Immature natural killer cell (primary cell): ENCODE measurements at regions not wholly inside any gene's neighbourhood (a gene's known extent, or its start where the extent isn't known, plus 50 kb on each side); places are given as distances from the start of the nearest gene placed in this dataset.

Source experiments
- DNase-seq, 3 donors: peaks; one replicate each; pipeline ENCODE4 v3.0.0; 2022; ENCODE audit warnings: mixed read lengths in 1 of 3
- H3K27ac Mint-ChIP-seq, 6 donors: one replicate each; pipeline ENCODE4 v1.8.0; 2020; ENCODE audit warnings: mixed read lengths in 6 of 6, mild to moderate bottlenecking in 5 of 6, inconsistent platforms in 4 of 6, moderate library complexity in 3 of 6
- H3K27me3 Mint-ChIP-seq, 3 donors: one replicate each; pipeline ENCODE4 v1.8.0; 2020 to 2021; ENCODE audit warnings: low read depth in 3 of 3, mild to moderate bottlenecking in 3 of 3, mixed read lengths in 3 of 3, moderate library complexity in 3 of 3, inconsistent platforms in 1 of 3
- H3K36me3 Mint-ChIP-seq, 3 donors: one replicate each; pipeline ENCODE4 v1.8.0; 2020; ENCODE audit warnings: mixed read lengths in 3 of 3, inconsistent platforms in 2 of 3, mild to moderate bottlenecking in 2 of 3
- H3K4me1 Mint-ChIP-seq, 2 donors: one replicate each; pipeline ENCODE4 v1.8.0; 2020; ENCODE audit warnings: inconsistent platforms in 2 of 2, mild to moderate bottlenecking in 2 of 2, mixed read lengths in 2 of 2, moderate library complexity in 1 of 2
- H3K4me3 Mint-ChIP-seq, 5 donors: one replicate each; pipeline ENCODE4 v1.8.0; 2020; ENCODE audit warnings: mild to moderate bottlenecking in 5 of 5, mixed read lengths in 5 of 5, inconsistent platforms in 3 of 5, moderate library complexity in 3 of 5
- H3K9me3 Mint-ChIP-seq, 6 donors: one replicate each; pipeline ENCODE4 v1.8.0; 2020; ENCODE audit warnings: mild to moderate bottlenecking in 6 of 6, mixed read lengths in 6 of 6, inconsistent platforms in 4 of 6, moderate library complexity in 3 of 6

- H3K27me3 Mint-ChIP-seq, result peaks cover 0 to 5% (median 2%) of the 10 kb centered on the region in 3 donors
- H3K4me3 Mint-ChIP-seq, result no peak overlapping the region
- no peak for DNase-seq
- H3K9me3 Mint-ChIP-seq, result peaks cover 0 to 16% (median 7%) of the 10 kb centered on the region in 6 donors
- H3K27ac Mint-ChIP-seq, result no peak overlapping the region
- no peaks in the 10 kb centered on the region for H3K4me1 Mint-ChIP-seq
- no peaks in the 10 kb centered on the region for H3K36me3 Mint-ChIP-seq
Measured at GRCh38 chr20:7301807-7302206, 534.3 kb downstream of the BMP2 start.

- peaks cover 0 to 5% (median 3%) of the 10 kb centered on the region in 3 donors for H3K27me3 Mint-ChIP-seq
- H3K9me3 Mint-ChIP-seq, result peaks cover 0 to 16% (median 8%) of the 10 kb centered on the region in 6 donors
- no peak for DNase-seq
- H3K27ac Mint-ChIP-seq, result no peak overlapping the region
- no peaks in the 10 kb centered on the region for H3K4me1 Mint-ChIP-seq
- H3K4me3 Mint-ChIP-seq, result no peak overlapping the region
- H3K36me3 Mint-ChIP-seq, result no peaks in the 10 kb centered on the region
Measured at GRCh38 chr20:7302250-7302649, 534.8 kb downstream of the BMP2 start.

- Mint-ChIP-seq H3K4me3 (no peak overlapping the region), H3K27me3 (peaks cover 0 to 4% (median 4%) of the 10 kb centered on the region in 3 donors), H3K9me3 (peaks cover 0 to 12% (median 5%) of the 10 kb centered on the region in 6 donors), H3K36me3 (no peaks in the 10 kb centered on the region), H3K27ac (no peak overlapping the region), H3K4me1 (no peaks in the 10 kb centered on the region)
- no peak for DNase-seq
Measured at GRCh38 chr20:7305976-7306375, 538.5 kb downstream of the BMP2 start.

- Mint-ChIP-seq H3K36me3 (no peaks in the 10 kb centered on the region), H3K9me3 (peaks cover 0 to 7% (median 1%) of the 10 kb centered on the region in 6 donors), H3K27ac (no peak overlapping the region), H3K4me3 (no peak overlapping the region), H3K27me3 (peaks cover 0 to 4% (median 0%) of the 10 kb centered on the region in 3 donors), H3K4me1 (no peaks in the 10 kb centered on the region)
- no peak for DNase-seq
Measured at GRCh38 chr20:7308163-7308562, 540.7 kb downstream of the BMP2 start.

- H3K36me3 Mint-ChIP-seq, result no peaks in the 10 kb centered on the region
- peaks cover 0 to 2% (median 0%) of the 10 kb centered on the region in 3 donors for H3K27me3 Mint-ChIP-seq
- H3K9me3 Mint-ChIP-seq, result peaks cover 0 to 24% (median 4%) of the 10 kb centered on the region in 6 donors
- H3K4me1 Mint-ChIP-seq, result no peaks in the 10 kb centered on the region
- no peak for DNase-seq
- no peak overlapping the region for H3K27ac Mint-ChIP-seq
- H3K4me3 Mint-ChIP-seq, result no peak overlapping the region
Measured at GRCh38 chr20:7313047-7313446, 545.6 kb downstream of the BMP2 start.

GRCh38 chr20:7323957-7324356 lies 556.5 kb downstream of the BMP2 start:
- H3K4me3 Mint-ChIP-seq, result no peak overlapping the region
- H3K4me1 Mint-ChIP-seq, result no peaks in the 10 kb centered on the region
- no peak overlapping the region for H3K27ac Mint-ChIP-seq
- H3K36me3 Mint-ChIP-seq, result no peaks in the 10 kb centered on the region
- H3K9me3 Mint-ChIP-seq, result peaks cover 0 to 27% (median 9%) of the 10 kb centered on the region in 6 donors
- peaks cover 0 to 2% (median 0%) of the 10 kb centered on the region in 3 donors for H3K27me3 Mint-ChIP-seq
- no peak for DNase-seq

GRCh38 chr20:7327810-7328209 lies 560.3 kb downstream of the BMP2 start:
- Mint-ChIP-seq H3K4me3 (no peak overlapping the region), H3K27ac (no peak overlapping the region), H3K36me3 (no peaks in the 10 kb centered on the region), H3K27me3 (peaks cover 0 to 2% (median 2%) of the 10 kb centered on the region in 3 donors), H3K4me1 (no peaks in the 10 kb centered on the region), H3K9me3 (peaks cover 0 to 24% (median 4%) of the 10 kb centered on the region in 6 donors)
- DNase-seq, result no peak

GRCh38 chr20:7330850-7331249 lies 563.4 kb downstream of the BMP2 start:
- no peaks in the 10 kb centered on the region for H3K36me3 Mint-ChIP-seq
- no peak overlapping the region for H3K27ac Mint-ChIP-seq
- no peaks in the 10 kb centered on the region for H3K4me1 Mint-ChIP-seq
- no peak for DNase-seq
- H3K27me3 Mint-ChIP-seq, result peaks cover 0 to 2% (median 0%) of the 10 kb centered on the region in 3 donors
- H3K9me3 Mint-ChIP-seq, result peaks cover 0 to 24% (median 3%) of the 10 kb centered on the region in 6 donors
- no peak overlapping the region for H3K4me3 Mint-ChIP-seq

- no peak for DNase-seq
- Mint-ChIP-seq H3K4me3 (no peak overlapping the region), H3K9me3 (peaks cover 0 to 17% (median 3%) of the 10 kb centered on the region in 6 donors), H3K27ac (no peak overlapping the region), H3K36me3 (no peaks in the 10 kb centered on the region), H3K4me1 (no peaks in the 10 kb centered on the region), H3K27me3 (peaks cover 0 to 2% (median 0%) of the 10 kb centered on the region in 3 donors)
Measured at GRCh38 chr20:7332169-7332568, 564.7 kb downstream of the BMP2 start.

GRCh38 chr20:7333841-7334240 lies 566.4 kb downstream of the BMP2 start:
- Mint-ChIP-seq H3K4me3 (no peak overlapping the region), H3K27me3 (peaks cover 0 to 2% (median 0%) of the 10 kb centered on the region in 3 donors), H3K27ac (no peak overlapping the region), H3K9me3 (peaks cover 2 to 17% (median 5%) of the 10 kb centered on the region in 6 donors), H3K36me3 (no peaks in the 10 kb centered on the region), H3K4me1 (no peaks in the 10 kb centered on the region)
- no peak for DNase-seq

- peaks cover 0 to 9% (median 5%) of the 10 kb centered on the region in 6 donors for H3K9me3 Mint-ChIP-seq
Measured at GRCh38 chr20:7346026-7346425, 578.5 kb downstream of the BMP2 start.

GRCh38 chr20:7346562-7346961 lies 579.1 kb downstream of the BMP2 start:
- H3K27me3 Mint-ChIP-seq, result peaks cover 0 to 6% (median 4%) of the 10 kb centered on the region in 3 donors
- H3K4me1 Mint-ChIP-seq, result no peaks in the 10 kb centered on the region
- no peak overlapping the region for H3K27ac Mint-ChIP-seq
- DNase-seq, result no peak
- no peak overlapping the region for H3K4me3 Mint-ChIP-seq
- peaks cover 0 to 9% (median 5%) of the 10 kb centered on the region in 6 donors for H3K9me3 Mint-ChIP-seq
- H3K36me3 Mint-ChIP-seq, result no peaks in the 10 kb centered on the region

More at GRCh38 chr20:7346026-7346425, 578.5 kb downstream of the BMP2 start:
- Mint-ChIP-seq H3K27ac (no peak overlapping the region), H3K36me3 (no peaks in the 10 kb centered on the region), H3K4me1 (no peaks in the 10 kb centered on the region), H3K27me3 (peaks cover 0 to 6% (median 4%) of the 10 kb centered on the region in 3 donors), H3K4me3 (no peak overlapping the region)
- no peak for DNase-seq

GRCh38 chr20:7347409-7347808 lies 579.9 kb downstream of the BMP2 start:
- Mint-ChIP-seq H3K9me3 (peaks cover 2 to 12% (median 9%) of the 10 kb centered on the region in 6 donors), H3K27me3 (peaks cover 0 to 6% (median 4%) of the 10 kb centered on the region in 3 donors), H3K4me3 (no peak overlapping the region), H3K36me3 (no peaks in the 10 kb centered on the region), H3K4me1 (no peaks in the 10 kb centered on the region), H3K27ac (no peak overlapping the region)
- no peak for DNase-seq

- peaks cover 2 to 13% (median 9%) of the 10 kb centered on the region in 6 donors for H3K9me3 Mint-ChIP-seq
- no peaks in the 10 kb centered on the region for H3K36me3 Mint-ChIP-seq
- H3K4me1 Mint-ChIP-seq, result no peaks in the 10 kb centered on the region
- no peak overlapping the region for H3K4me3 Mint-ChIP-seq
- peaks cover 0 to 6% (median 0%) of the 10 kb centered on the region in 3 donors for H3K27me3 Mint-ChIP-seq
- no peak overlapping the region for H3K27ac Mint-ChIP-seq
- no peak for DNase-seq
Measured at GRCh38 chr20:7348253-7348652, 580.8 kb downstream of the BMP2 start.

GRCh38 chr20:7352165-7352564 lies 584.7 kb downstream of the BMP2 start:
- Mint-ChIP-seq H3K27ac (no peak overlapping the region), H3K4me1 (no peaks in the 10 kb centered on the region), H3K9me3 (peaks cover 0 to 14% (median 7%) of the 10 kb centered on the region in 6 donors), H3K27me3 (peaks cover 0 to 4% (median 0%) of the 10 kb centered on the region in 3 donors), H3K36me3 (no peaks in the 10 kb centered on the region), H3K4me3 (no peak overlapping the region)
- no peak for DNase-seq
